Posterior cingulate gyrus (tissue), 11 donors: ENCODE measurements at regions not wholly inside any gene's neighbourhood (a gene's known extent, or its start where the extent isn't known, plus 50 kb on each side); places are given as distances from the start of the nearest gene placed in this dataset.

Source experiments
- DNase-seq, 10 donors: peaks; one replicate each; pipeline versions ENCODE4 v3.0.0 to v3.0.0-alpha.2; 2020 to 2021; ENCODE audit warnings: mixed read lengths in 3 of 10
- intact Hi-C: fragments of 100-400 bp; cut with DNase I; formaldehyde crosslinking; loops from one replicate; pipeline ENCODE4 v1.15.1; 2023

DNA sequence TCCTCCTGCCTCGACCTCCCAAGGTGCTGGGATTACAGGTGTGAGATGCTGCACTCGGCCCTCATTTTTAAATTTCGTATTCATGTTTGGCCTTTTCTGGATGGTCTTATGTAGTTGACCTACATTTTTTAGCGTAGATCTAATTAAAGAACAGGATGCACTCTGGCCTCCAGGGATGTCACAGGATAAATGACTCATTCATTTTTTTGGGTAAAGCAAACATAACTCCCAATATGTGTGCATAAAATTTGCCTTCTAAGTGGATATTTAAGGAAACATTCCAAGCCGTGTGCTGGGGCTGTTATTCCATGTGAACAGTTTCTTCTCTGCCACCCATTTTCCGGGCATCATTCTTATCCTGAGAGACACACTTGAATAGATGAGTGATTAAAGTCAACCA is 501.6 kb downstream of the IRX1 start:
- no peak for DNase-seq

DNA sequence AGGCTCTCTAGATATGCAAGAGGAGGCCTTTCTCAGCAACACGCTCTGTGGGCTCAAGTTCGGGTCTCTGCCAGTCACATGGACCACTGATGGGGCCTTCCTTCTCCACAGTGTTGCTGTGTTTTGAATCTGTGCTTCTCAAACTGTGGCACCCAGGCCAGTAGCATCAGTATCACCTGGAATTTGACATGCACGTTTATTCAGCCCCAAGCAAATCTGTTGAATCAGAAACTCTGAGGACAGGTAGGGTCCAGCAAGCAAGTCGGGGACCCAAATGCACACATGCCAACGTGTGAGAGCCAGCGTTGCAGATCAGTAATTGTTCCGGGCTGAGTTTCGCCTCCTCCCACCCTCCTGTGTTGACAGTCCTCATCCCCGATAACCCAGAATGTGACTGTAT is 502.6 kb downstream of the IRX1 start:
- intact Hi-C loops, result no loop called here
- no peak for DNase-seq

More for the DNA sequence above, 501.6 kb downstream of the IRX1 start:
- intact Hi-C loops, result no loop called here

DNA sequence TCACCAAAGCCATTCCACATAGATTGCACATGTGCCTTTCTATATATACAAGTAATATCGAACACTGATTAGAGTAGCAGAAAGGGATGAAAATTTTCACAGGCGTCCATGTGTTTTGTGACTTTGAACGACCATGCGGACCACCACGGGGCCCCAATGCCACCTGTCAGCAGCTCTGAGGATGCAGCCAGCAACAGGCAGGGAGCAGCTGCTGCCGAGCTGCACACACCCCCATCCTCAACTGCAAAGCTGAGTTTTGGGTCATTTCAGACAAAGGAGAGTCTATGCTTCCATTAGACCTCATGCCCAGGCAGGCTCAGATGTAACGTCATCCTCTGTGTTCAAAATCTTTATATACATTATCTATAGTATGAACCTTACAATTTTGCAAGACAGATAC is 503.8 kb downstream of the IRX1 start:
- DNase-seq, result no peak
- intact Hi-C loops, result no loop called here

DNA sequence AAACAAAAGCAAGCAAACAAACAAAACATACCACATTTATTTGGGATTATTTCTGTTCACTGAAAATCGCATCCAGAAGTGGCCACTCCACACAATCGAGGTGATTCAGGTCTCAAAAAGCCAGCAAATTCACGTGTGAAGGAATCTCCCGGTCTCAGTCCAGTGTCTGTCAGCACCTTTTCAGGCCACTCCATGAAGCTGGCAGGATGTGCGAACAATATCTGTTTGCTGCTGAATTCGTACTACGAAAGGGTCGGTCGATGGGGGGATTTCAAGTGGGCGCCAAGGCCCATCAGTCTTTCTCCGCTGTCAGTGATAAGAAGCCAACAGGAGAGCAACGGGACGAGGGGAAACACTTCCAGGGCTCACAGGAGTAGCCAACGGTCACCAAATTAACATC is 505.1 kb downstream of the IRX1 start:
- intact Hi-C loops, result no loop called here

DNA sequence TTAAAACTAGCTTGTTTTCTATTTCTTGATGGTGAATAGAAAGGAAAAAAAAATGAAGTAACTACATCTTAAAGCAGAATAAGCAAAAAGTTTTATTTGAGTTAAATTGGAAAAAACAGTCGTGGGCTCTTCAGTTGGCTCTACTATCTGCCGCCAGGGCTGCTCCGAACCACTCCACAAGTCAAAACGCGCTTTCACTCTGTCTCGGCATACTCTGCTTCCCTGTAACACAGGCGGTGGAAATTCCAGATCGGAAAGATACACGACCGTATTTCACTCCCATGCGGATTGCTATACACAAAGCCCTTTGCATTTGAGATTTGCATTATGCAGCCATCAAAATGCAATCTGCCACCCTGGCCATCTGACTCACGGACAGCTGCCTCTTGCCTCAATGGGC is 505.6 kb downstream of the IRX1 start:
- no peak for DNase-seq
- intact Hi-C loops, result no loop called here

More for the DNA sequence above, 505.1 kb downstream of the IRX1 start:
- no peak for DNase-seq

DNA sequence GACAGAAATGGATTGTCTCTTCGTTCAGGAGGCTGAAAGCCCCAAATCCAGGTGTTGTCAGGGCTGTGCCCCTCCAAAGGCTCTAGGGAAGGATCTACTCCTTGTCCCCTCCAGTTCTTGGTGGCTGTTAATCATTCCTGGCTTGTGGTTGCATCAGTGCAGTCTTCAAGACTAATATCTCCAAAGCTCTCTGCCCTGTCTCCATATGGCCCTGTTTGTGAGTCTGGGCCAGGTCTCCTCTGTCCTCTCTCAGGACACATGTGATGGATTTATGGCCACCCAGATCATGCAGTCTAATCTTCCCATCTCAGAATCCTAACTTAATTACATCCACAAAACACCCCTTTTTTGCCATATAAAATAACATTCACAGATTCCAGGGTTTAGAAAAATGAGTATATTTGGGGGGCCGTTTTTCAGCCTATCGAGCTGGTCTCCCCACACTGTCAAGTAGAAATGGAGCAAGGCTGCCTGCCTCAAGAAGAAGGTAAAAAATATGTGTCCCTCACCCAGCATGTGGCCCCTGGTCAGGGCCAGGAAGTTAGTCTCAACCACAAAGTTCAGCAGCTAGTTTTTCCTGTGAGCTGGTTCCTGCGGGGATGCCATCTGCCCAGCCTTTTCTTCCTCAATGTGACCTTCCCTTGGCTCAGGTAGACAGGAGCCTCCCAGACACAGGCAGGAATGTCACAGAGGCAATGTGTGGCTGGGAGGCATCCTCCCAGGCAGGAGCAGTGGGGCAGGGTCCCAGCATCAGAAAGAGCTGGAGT is 509.4 kb downstream of the IRX1 start:
- no peak for DNase-seq
- intact Hi-C loops, result no loop called here

DNA sequence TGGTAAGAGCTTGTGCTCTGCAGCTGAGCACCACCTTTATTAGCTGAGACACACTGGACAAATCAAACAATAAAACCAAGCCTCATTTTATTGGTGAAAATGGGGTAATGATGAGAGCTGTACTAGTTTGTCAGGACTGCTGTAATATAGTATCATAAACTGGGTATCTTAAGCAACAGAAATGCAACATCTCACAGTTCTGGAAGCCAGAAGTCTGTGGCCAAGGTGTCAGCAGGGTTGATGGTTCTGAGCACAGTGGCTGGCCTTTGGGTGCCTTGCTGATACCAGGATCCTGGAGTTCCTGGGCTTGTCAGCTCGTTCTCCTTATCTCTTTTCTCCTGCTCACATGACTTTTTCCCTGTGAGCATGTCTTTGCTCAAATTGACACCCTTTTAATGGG is 513.1 kb downstream of the IRX1 start:
- no peak for DNase-seq

DNA sequence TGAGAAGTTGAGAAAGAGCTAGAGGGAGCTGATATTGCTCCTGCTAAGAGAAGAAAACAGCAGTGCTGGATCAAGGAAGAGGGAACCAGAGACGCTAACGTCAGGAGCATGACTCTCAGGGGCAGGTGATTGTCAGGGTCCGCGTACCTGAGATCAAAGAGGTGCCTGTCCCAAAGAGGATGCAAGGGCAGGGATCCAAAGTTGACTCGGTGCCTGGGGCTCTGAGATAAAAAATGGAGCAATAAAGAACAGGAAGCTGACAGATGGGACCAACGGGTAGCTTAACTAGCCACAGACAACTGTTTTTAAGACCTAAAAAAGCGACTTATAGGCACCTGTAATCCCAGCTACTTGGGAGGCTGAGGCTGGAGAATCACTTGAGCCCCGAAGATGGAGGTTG is 517.8 kb downstream of the IRX1 start:
- intact Hi-C loops, result no loop called here
- no peak for DNase-seq

More for the DNA sequence above, 513.1 kb downstream of the IRX1 start:
- intact Hi-C loops, result no loop called here

DNA sequence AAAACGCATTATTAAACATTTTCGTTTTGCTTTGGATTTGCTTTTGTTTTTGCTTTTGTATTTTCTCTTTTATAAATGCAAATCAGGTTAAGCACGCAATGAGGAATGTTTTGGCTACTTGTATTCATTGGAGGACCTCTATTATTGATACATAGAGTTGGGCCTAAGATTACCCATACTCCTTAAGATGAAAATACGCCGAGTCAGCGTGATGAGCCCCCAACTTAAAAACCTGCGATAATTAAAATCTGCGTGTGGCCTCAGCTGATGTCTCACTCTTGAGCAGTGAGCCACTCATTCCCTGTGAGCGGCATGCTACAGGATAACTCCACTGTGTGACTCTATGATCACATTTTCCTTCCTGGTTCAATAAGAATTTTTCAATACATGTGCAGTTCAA is 518.3 kb downstream of the IRX1 start:
- DNase-seq, result no peak
- intact Hi-C loops, result no loop called here

DNA sequence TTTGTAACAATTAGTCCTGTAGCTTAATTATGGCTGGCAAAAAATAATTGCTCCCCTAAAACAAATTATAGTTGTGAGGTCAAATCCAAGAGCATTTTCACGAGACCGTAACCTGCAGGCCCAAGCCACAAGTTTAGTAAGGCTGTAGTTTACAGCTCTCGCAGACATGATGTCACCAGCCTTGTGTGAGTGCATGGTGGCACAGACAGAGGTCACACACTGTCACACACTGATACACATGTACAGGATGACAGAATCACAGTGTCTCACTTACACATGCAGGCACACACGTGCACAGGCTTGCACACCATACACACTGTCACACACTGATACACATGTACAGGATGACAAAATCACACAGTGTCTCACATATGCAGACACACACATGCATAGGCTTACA is 518.8 kb downstream of the IRX1 start:
- intact Hi-C loops, result no loop called here
- no peak for DNase-seq

DNA sequence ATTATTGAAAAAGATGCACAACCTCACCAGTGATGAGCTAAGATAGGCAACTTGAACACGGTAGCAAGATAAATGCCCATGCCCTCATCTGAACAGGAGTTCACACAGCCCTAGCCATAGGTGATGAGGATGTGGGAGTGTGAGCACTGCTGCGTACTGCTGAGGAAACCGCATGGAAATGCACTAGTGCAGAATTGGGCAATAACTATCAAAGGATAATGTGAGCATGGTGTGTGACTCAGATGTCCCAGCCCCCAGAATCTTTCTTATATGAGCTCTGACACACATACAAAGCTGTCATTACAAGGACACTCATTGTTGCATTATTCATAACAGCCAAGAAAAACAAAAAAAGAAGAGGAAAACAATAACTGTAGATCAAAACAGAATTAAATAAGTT is 521.2 kb downstream of the IRX1 start:
- DNase-seq, result no peak
- intact Hi-C loops, result no loop called here

DNA sequence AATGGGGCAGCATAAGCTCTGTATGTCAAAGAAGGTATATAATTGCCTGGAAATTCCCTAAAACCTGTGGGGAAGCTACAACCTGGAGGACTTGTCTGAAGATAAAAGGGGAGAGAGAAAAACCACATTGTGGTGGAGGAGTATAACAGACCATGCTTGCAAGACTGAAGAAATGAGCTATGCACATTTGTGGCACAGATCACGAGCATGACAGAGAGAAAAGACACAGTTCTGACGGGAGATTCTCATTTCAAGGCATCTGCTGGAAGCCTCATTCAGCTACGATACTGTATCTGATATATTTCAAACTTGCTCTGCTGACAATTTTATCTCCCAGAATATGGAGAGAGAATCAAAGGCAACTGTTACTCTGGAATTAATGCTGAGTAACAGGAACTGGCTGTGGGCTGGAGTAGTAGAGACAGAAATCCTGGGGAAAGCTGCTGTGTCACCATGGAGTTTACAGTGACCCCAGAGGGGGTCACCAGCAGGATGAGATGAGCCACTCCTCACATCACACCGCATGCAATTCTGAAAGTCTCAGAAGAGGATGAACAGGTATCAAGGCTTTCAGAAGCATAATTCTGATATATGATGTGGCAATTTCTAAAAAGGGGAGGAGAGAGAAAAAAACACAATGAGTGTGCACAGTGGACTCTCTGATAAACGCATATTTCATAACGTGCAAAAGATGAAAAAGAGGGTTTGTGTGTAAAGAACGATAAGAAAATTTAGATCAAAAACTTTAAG is 528.8 kb downstream of the IRX1 start:
- intact Hi-C loops, result no loop called here
- DNase-seq, result no peak

DNA sequence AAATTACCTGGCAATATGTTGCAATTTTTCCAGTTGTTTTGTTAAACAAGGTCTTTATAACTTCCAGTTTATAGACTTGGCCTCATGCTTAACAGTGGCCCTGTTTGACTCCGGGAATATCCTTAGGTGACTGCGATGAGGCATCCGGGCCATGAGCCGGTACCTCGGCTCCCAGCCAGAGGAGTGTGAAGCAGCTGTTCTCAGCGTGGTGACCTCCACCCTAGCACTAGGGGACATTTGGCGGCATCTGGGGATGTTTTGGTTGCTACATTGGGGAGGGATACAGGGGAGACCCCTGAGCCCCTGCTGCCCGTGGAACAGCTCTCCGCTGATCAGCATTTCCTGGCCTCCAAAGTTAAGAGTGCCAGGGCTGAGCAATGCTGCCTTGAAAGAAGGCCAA is 533.4 kb downstream of the IRX1 start:
- intact Hi-C loops, result no loop called here
- no peak for DNase-seq

DNA sequence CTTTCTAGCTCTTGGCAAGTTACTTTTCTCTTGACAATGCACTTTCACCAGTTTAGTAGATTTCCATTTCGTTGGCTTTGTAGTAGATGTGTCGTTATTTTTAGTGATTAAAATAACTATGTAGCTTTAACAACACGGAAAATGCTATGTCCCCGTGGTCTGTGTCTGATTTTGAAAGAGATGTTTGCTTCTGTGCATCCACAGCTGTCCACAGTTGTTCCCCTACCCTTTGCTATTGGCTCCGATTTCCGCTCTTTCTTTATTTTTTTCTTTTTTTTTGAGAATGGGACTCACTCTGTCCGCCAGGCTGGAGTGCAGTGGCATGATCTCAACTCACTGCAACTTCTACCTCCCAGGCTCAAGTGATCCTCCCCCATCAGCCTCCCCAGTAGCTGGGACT is 533.9 kb downstream of the IRX1 start:
- intact Hi-C loops, result no loop called here
- DNase-seq, result no peak

DNA sequence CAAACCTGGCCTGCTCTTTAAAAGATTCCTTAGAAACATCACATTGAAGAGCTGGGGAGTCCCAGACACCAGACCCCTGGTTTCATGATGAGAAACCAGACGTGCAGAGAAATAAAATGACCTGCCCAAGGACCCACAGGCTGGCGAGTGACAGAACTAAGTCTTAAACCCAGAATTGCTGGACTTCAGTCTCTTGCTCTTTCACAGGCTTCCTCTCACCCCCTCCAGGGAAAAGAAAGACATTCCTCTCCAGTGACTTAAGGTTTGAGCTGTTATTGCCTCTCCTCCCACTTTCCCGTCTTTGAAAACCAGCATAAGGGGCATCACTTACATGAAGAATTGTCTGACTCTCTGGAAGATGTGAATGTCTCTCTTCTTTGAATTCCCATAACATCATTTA is 535.2 kb downstream of the IRX1 start:
- intact Hi-C loops, result no loop called here
- no peak for DNase-seq

DNA sequence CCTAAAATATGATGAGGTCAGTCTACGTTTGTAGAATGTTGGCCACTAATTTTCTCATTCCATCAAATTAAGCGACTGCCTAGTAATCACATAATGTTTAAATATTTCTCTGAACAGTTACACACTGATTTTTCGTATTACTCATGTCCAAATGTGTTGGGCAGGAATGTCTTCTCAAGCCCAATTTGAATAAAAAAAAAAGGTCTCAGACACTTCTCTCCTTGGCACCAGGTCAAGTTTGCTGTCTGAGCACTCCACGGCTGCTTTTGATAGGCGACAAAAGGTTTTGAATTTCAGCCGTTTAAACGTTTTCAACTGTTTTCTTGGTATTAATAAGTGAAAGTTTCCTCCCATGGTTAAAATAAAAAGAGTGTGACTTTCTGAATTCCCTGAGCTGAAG is 542.1 kb downstream of the IRX1 start:
- intact Hi-C loops, result no loop called here
- DNase-seq, result no peak

DNA sequence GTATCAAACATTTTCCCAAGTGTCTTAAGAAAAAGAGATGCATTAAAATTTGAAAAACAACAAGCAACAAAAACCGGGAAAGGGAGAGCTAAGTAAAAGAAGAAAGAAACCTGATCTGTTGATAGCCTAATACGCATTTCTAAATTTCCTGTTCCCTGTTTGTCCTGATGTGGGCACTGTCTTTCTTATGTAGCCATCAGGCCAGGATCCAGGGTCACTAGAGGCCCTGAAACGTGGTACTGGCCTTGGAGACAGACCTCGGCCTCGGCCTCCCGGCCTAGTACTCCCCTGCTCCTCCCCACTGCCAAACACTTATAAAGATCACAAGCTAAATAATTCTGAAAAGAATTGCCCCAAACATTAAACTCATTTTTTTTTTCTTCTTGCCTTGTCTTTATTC is 547.2 kb downstream of the IRX1 start:
- no peak for DNase-seq
- intact Hi-C loops, result no loop called here

DNA sequence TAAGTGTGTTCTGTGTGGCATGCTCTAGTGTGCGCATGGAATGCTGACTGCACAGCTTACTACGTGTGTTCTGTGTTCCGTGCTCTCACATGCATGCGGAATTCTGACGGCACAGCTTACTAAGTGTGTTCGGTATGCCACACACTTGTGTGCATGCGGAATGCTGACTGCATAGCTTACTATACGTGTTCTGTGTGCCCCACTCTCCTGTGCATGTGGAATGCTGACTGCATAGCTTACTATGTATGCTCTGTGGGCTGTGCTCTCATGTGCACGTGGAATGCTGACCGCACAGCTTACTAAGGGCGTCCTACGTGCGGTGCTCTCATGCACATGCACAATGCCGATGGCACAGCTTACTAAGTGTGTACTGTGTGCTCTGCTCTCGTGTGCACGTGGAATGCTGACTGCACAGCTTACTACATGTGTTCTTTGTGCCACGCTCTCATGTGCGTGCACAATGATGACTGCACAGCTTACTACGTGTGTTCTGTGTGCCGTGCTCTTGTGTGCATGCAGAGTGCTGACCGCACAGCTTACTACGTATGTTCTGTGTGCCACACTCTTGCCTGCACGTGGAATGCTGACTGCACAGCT is 548.9 kb downstream of the IRX1 start:
- no peak for DNase-seq
- intact Hi-C loops, result no loop called here

DNA sequence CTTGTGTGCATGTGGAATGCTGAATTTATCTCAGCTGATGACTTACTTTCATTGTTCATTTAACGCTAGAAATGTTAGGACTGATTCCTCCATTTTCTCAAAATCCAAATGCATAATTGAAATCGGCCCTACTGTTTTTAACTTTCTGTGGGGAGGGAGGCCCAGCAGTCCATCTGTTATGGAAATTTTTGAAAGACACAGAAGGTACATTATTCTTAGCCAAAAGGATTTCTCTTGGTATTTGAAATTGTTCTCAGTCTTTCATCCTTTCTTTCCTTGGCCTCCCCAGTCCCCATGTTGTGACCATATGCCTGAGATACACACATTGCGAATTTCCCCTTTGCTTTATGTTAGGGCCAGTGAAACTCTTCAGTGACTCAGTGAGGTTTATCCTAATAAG is 549.9 kb downstream of the IRX1 start:
- intact Hi-C loops, result no loop called here
- no peak for DNase-seq

DNA sequence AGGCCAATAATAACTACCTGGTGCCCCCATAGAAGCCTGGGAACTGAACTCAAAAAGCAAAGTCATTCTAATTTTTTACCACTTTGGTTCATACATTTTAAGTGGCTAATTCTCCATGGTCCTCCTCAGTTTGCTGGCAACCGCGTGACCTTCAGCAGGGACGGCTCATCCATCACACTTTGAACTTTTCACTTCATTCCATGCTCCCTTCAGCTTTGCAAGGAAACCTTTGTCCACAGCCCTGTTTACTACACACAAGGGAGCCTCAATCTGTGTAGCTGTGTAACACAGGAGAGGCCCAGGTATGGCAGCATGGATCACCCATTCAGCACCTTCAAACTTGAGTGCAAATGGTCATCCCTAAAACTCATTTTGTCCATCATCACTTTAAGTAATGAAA is 552.4 kb downstream of the IRX1 start:
- intact Hi-C loops, result no loop called here
- DNase-seq, result no peak

DNA sequence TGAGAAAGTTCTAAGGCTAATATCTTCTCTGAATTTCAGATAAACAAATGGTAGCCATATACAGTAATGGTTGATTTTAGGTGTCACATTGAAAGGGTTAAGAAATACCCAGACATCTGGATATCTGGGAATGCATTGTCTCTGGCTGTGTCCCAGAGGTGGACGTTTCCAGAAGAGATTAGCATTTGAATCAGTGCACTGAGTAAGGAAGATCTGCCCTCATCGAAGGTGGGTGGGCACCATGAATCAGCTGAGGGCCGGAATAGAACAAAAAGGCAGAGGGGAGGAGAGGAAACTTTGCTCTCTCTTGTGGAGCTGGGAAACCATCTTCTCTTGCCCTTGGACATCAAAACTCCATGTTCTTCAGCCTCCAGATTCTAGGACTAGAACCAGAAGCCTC is 554.4 kb downstream of the IRX1 start:
- no peak for DNase-seq
- intact Hi-C loops, result no loop called here

DNA sequence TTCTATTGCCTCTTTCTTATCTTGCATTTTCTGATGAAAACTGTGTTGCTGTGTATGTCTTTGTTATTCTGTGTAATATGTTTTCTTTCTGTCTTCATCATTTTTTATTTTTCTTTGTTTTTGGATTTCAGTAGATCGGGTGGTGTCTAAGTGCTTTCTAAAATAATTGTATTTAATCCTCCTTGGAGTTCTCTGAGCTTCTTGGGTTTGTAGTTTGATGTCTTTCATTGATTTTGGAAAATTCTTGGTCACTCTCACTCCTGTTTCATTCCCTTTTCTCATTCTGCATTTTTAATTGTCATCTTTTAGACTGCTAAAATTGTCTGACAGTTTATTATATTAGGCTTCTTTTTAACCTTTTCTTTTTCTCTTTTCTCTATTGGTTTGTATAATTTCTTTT is 560.5 kb downstream of the IRX1 start:
- no peak for DNase-seq
- intact Hi-C loops, result no loop called here
